Fibroblast of the aortic adventitia (primary cell): ENCODE measurements at regions not wholly inside any gene's neighbourhood (a gene's known extent, or its start where the extent isn't known, plus 50 kb on each side); places are given as distances from the start of the nearest gene placed in this dataset.

ENCODE experiments used
- DNase-seq: peaks from one replicate; pipeline ENCODE4 v3.0.0-alpha.2; 2010; ENCODE audit warnings: low read depth
- H3K4me3 ChIP-seq: 2 replicates; pipeline ENCODE4 v1.5.1; 2011; ENCODE audit warnings: low read depth, mild to moderate bottlenecking, control low read depth, low read length, moderate library complexity
- CTCF ChIP-seq: IDR thresholded peaks from 2 replicates; pipeline ENCODE4 v1.5.1; 2011; ENCODE audit warnings: mild to moderate bottlenecking, low read length, control low read depth, inconsistent platforms; ENCODE audit not compliant: insufficient read depth

- no peak for TF ChIP-seq CTCF
- no peak for DNase-seq
- no peak overlapping the region for H3K4me3 ChIP-seq
These were observed 463.6 kb upstream of the CRIM1 start for GRCh38 chr2:35891936-35892335.

GRCh38 chr2:35891528-35891927, 464.1 kb upstream of the CRIM1 start:
- TF ChIP-seq CTCF, result no peak
- no peak overlapping the region for H3K4me3 ChIP-seq
- no peak for DNase-seq

- DNase-seq, result no peak
- H3K4me3 ChIP-seq, result no peak overlapping the region
- no peak for TF ChIP-seq CTCF
These were observed 468.4 kb upstream of the CRIM1 start for GRCh38 chr2:35887146-35887545.

GRCh38 chr2:35873921-35874320, 481.7 kb upstream of the CRIM1 start:
- DNase-seq, result no peak
- H3K4me3 ChIP-seq, result no peak overlapping the region
- no peak for TF ChIP-seq CTCF

- DNase-seq, result no peak
- no peak for TF ChIP-seq CTCF
- H3K4me3 ChIP-seq, result no peak overlapping the region
These were observed 483.9 kb upstream of the CRIM1 start for GRCh38 chr2:35871672-35872071.

- no peak for TF ChIP-seq CTCF
- H3K4me3 ChIP-seq, result no peak overlapping the region
- DNase-seq, result no peak
These were observed 484.9 kb upstream of the CRIM1 start for GRCh38 chr2:35870713-35871112.

- no peak for DNase-seq
- TF ChIP-seq CTCF, result no peak
- H3K4me3 ChIP-seq, result no peak overlapping the region
These were observed 491.4 kb upstream of the CRIM1 start for GRCh38 chr2:35864141-35864540.
